AG04450 (cell line): ENCODE measurements at regions not wholly inside any gene's neighbourhood (a gene's known extent, or its start where the extent isn't known, plus 50 kb on each side); places are given as distances from the start of the nearest gene placed in this dataset.

Experiments used
- CTCF ChIA-PET: fragments of 300-600, 350-600 bp; formaldehyde crosslinking; extraction: SDS; loops from one replicate; lab custom pipeline; 2022; ENCODE audit warnings: antibody characterized with exemption, inconsistent platforms; lab: Charles Lee
- POLR2A ChIA-PET: fragments of 350-600 bp; formaldehyde crosslinking; extraction: SDS; loops from one replicate; lab custom pipeline; 2021; ENCODE audit warnings: antibody characterized with exemption, inconsistent platforms; lab: Yijun Ruan, JAX
- DNase-seq: peaks from one replicate; pipeline ENCODE4 v3.0.0-alpha.2; 2011; ENCODE audit warnings: low read depth, low spot score
- H3K27ac ChIP-seq: one replicate; pipeline ENCODE4 v1.5.1; 2012; ENCODE audit warnings: low read depth, low read length, control low read depth
- H3K27me3 ChIP-seq: one replicate; pipeline ENCODE4 v1.6.0; 2012; ENCODE audit warnings: low read length; ENCODE audit not compliant: control insufficient read depth, insufficient read depth
- H3K4me3 ChIP-seq: 2 replicates; pipeline ENCODE4 v1.5.1; 2011; ENCODE audit warnings: mild to moderate bottlenecking, low read depth, low read length, control low read depth
- H3K9me3 ChIP-seq: 2 replicates; pipeline ENCODE4 v1.5.1; 2012; ENCODE audit warnings: low read length; ENCODE audit not compliant: control insufficient read depth, insufficient read depth
- TF ChIP-seq, protein P1 (sequence below): IDR thresholded peaks from 2 replicates; pipeline ENCODE4 v1.5.1; 2011; ENCODE audit warnings: low read depth, low read length, control low read depth, inconsistent platforms

DNA sequence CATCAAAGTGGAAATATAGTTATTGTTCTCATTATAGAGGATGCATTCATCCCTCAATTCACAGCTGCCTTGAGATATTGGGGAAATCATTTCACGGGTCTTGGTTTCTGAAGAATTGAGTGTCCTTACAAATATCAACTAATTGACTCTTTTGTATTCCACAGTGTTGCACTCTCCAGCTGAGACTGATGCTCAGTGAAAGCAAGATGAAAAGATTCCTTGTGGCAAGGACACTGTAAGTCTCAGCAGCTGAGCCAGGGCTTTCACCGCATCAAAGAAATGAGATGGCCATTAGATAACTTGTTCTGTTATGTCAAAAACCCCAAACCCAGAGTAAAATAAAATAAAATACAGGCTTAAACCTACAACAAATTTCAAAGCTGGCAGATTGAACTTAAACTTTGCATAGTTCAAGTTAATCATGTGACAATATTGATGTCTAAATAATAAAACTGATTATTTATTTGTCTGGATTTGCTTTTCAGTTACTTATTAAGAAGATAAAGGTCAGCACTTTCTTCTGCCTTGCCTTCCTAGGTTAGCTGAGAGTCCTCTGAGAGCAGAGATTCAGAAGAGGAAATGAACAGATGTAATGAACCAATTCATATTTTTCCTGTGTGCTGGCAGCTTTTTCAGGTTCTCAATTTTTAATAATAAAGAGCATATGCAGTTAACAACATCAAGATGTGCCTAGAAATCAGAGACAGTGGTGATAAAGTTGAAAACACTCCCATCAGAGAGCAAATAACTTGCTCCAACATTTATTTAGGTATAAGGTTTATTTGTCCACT lies 82.4 kb upstream of the SMLR1 start:
- ChIA-PET CTCF (interaction anchor here (1.4 kb wide), 1 partner anchor 8 kb away, joined by 3 read pairs; no protein-coding TSS in a partner anchor), POLR2A (no interaction called here)
- Histone ChIP-seq H3K27me3 (no peaks in the 10 kb centered on the region), H3K4me3 (no peak overlapping the region), H3K27ac (no peak overlapping the region), H3K9me3 (peaks cover 11% of the 10 kb centered on the region)
- TF ChIP-seq, protein P1, sequence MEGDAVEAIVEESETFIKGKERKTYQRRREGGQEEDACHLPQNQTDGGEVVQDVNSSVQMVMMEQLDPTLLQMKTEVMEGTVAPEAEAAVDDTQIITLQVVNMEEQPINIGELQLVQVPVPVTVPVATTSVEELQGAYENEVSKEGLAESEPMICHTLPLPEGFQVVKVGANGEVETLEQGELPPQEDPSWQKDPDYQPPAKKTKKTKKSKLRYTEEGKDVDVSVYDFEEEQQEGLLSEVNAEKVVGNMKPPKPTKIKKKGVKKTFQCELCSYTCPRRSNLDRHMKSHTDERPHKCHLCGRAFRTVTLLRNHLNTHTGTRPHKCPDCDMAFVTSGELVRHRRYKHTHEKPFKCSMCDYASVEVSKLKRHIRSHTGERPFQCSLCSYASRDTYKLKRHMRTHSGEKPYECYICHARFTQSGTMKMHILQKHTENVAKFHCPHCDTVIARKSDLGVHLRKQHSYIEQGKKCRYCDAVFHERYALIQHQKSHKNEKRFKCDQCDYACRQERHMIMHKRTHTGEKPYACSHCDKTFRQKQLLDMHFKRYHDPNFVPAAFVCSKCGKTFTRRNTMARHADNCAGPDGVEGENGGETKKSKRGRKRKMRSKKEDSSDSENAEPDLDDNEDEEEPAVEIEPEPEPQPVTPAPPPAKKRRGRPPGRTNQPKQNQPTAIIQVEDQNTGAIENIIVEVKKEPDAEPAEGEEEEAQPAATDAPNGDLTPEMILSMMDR: no peak
- no peak for DNase-seq

- peaks cover 13% of the 10 kb centered on the region for H3K9me3 ChIP-seq
- DNase-seq: no peak
- H3K27ac ChIP-seq: no peak overlapping the region
- POLR2A ChIA-PET: no interaction called here
- TF ChIP-seq, protein P1: no peak
- CTCF ChIA-PET: interaction anchor here (0.5 kb wide), 1 partner anchor 453 kb away, joined by 9 read pairs; no protein-coding TSS in a partner anchor
- H3K27me3 ChIP-seq: no peaks in the 10 kb centered on the region
- no peak overlapping the region for H3K4me3 ChIP-seq
Observed at GRCh38 chr6:130748041-130748440, 79.2 kb upstream of the SMLR1 start.

GRCh38 chr6:130749402-130749801 lies 77.8 kb upstream of the SMLR1 start:
- no peak overlapping the region for H3K4me3 ChIP-seq
- CTCF ChIA-PET: no interaction called here
- H3K27ac ChIP-seq: no peak overlapping the region
- TF ChIP-seq, protein P1: no peak; the same call in 1 of the 2 replicates
- H3K9me3 ChIP-seq: peaks cover 13% of the 10 kb centered on the region
- H3K27me3 ChIP-seq: no peaks in the 10 kb centered on the region
- DNase-seq: no peak
- POLR2A ChIA-PET: no interaction called here

GRCh38 chr6:130752267-130752666 lies 74.9 kb upstream of the SMLR1 start:
- ChIA-PET POLR2A (interaction anchor here (0.6 kb wide), 1 partner anchor 340 kb away, joined by 5 read pairs; no protein-coding TSS in a partner anchor), CTCF (interaction anchor here (0.7 to 1.0 kb wide), 3 partner anchors 8 to 458 kb away, joined by 3 read pairs; no protein-coding TSS in a partner anchor)
- Histone ChIP-seq H3K9me3 (peaks cover 13% of the 10 kb centered on the region), H3K27ac (no peak overlapping the region), H3K4me3 (no peak overlapping the region), H3K27me3 (no peaks in the 10 kb centered on the region)
- TF ChIP-seq, protein P1: no peak
- no peak for DNase-seq

GRCh38 chr6:130754786-130755367 lies 72.3 kb upstream of the SMLR1 start:
- ChIA-PET CTCF (interaction anchor here (0.7 to 1.9 kb wide), 3 partner anchors 12 to 643 kb away, joined by 5 to 8 read pairs (median 7); no protein-coding TSS in a partner anchor), POLR2A (no interaction called here)
- no peaks in the 10 kb centered on the region for H3K27me3 ChIP-seq
- H3K4me3 ChIP-seq: no peak overlapping the region
- peaks cover 1% of the 10 kb centered on the region; the same call in 1 of the 2 replicates for H3K9me3 ChIP-seq
- DNase-seq: no peak
- H3K27ac ChIP-seq: no peak overlapping the region
- TF ChIP-seq, protein P1: no peak
